H9 (cell line): ENCODE measurements at regions not wholly inside any gene's neighbourhood (a gene's known extent, or its start where the extent isn't known, plus 50 kb on each side); places are given as distances from the start of the nearest gene placed in this dataset.
"Not testable (repeated sequence)": the region's sequence is repeated elsewhere in the genome, so short reads cannot be mapped to it uniquely, and the experiment has no call there.

ENCODE experiments used
- DNase-seq: peaks from one replicate; pipeline ENCODE4 v3.0.0-alpha.2; 2017
- H2AFZ ChIP-seq: one replicate; pipeline ENCODE4 v1.6.1; 2013; ENCODE audit warnings: mild to moderate bottlenecking, low read length, control low read depth, moderate library complexity
- H2AK5ac ChIP-seq: 2 replicates; pipeline ENCODE4 v1.6.1; 2013; ENCODE audit warnings: low read length, control low read depth, mixed read lengths; ENCODE audit not compliant: insufficient read length
- H2BK120ac ChIP-seq: one replicate; pipeline ENCODE4 v1.6.1; 2013; ENCODE audit warnings: low read depth, mild to moderate bottlenecking, low read length, control low read depth, inconsistent platforms; ENCODE audit not compliant: poor library complexity, severe bottlenecking
- H2BK12ac ChIP-seq: 2 replicates; pipeline ENCODE4 v1.6.1; 2013; ENCODE audit warnings: low read length, control low read depth, mixed read lengths, low read depth; ENCODE audit not compliant: insufficient read length
- H2BK15ac ChIP-seq: 2 replicates; pipeline ENCODE4 v1.6.1; 2013; ENCODE audit warnings: low read depth, low read length, control low read depth
- H2BK20ac ChIP-seq: one replicate; pipeline ENCODE4 v1.6.1; 2013; ENCODE audit warnings: low read depth, mild to moderate bottlenecking, low read length, control low read depth, inconsistent platforms; ENCODE audit not compliant: poor library complexity, severe bottlenecking
- H2BK5ac ChIP-seq: 2 replicates; pipeline ENCODE4 v1.6.1; 2013; ENCODE audit warnings: low read length, control low read depth, mixed read lengths; ENCODE audit not compliant: insufficient read length
- H3K14ac ChIP-seq: 2 replicates; pipeline ENCODE4 v1.6.1; 2013; ENCODE audit warnings: low read length, control low read depth; ENCODE audit not compliant: insufficient read depth
- H3K18ac ChIP-seq: 2 replicates; pipeline ENCODE4 v1.6.1; 2013; ENCODE audit warnings: low read depth, mild to moderate bottlenecking, mixed read lengths, low read length, control low read depth; ENCODE audit not compliant: insufficient read length
- H3K23ac ChIP-seq: 2 replicates; pipeline ENCODE4 v1.6.1; 2013; ENCODE audit warnings: low read length, control low read depth, mixed read lengths, low read depth; ENCODE audit not compliant: insufficient read length
- H3K23me2 ChIP-seq: 2 replicates; pipeline ENCODE4 v1.6.1; 2013; ENCODE audit warnings: low read depth, mild to moderate bottlenecking, mixed read lengths, low read length, control low read depth; ENCODE audit not compliant: insufficient read length, poor library complexity, severe bottlenecking
- H3K27ac ChIP-seq: 2 replicates; pipeline ENCODE4 v1.5.1; 2013; ENCODE audit warnings: low read length, control low read depth, mixed read lengths, low read depth; ENCODE audit not compliant: insufficient read length
- H3K27me3 ChIP-seq: 2 replicates; pipeline ENCODE4 v1.6.1; 2013; ENCODE audit warnings: low read length, control low read depth, inconsistent platforms; ENCODE audit not compliant: insufficient read depth
- H3K4ac ChIP-seq: 2 replicates; pipeline ENCODE4 v1.6.1; 2013; ENCODE audit warnings: low read depth, mild to moderate bottlenecking, control low read depth, inconsistent platforms, low read length, moderate library complexity
- H3K4me1 ChIP-seq: 2 replicates; pipeline ENCODE4 v1.6.1; 2013; ENCODE audit warnings: low read length, control low read depth, inconsistent platforms; ENCODE audit not compliant: insufficient read depth
- H3K4me2 ChIP-seq: 2 replicates; pipeline ENCODE4 v1.6.1; 2013; ENCODE audit warnings: low read length, control low read depth, mixed read lengths; ENCODE audit not compliant: insufficient read length, insufficient read depth
- H3K56ac ChIP-seq: 2 replicates; pipeline ENCODE4 v1.6.1; 2013; ENCODE audit warnings: low read depth, mild to moderate bottlenecking, mixed read lengths, low read length, control low read depth; ENCODE audit not compliant: insufficient read length
- H3K79me1 ChIP-seq: 2 replicates; pipeline ENCODE4 v1.6.1; 2013; ENCODE audit warnings: low read depth, mild to moderate bottlenecking, moderate library complexity, low read length, control low read depth, inconsistent platforms; ENCODE audit not compliant: insufficient read depth, poor library complexity, severe bottlenecking
- H3K79me2 ChIP-seq: 2 replicates; pipeline ENCODE4 v1.6.1; 2013; ENCODE audit warnings: low read length, control low read depth, inconsistent platforms; ENCODE audit not compliant: insufficient read depth
- H3K9ac ChIP-seq: 2 replicates; pipeline ENCODE4 v1.6.1; 2013; ENCODE audit warnings: low read length, control low read depth, mixed read lengths; ENCODE audit not compliant: insufficient read length; ENCODE audit errors: extremely low read depth
- H3K9me3 ChIP-seq: one replicate; pipeline ENCODE4 v1.6.1; 2013; ENCODE audit warnings: low read depth, low read length, inconsistent platforms; ENCODE audit not compliant: control insufficient read depth
- H3T11ph ChIP-seq: one replicate; pipeline ENCODE4 v1.6.1; 2013; ENCODE audit warnings: mild to moderate bottlenecking, low read length, control low read depth, inconsistent platforms
- H4K20me1 ChIP-seq: one replicate; pipeline ENCODE4 v1.6.1; 2013; ENCODE audit not compliant: control insufficient read depth, insufficient read length, insufficient read depth
- H4K5ac ChIP-seq: 2 replicates; pipeline ENCODE4 v1.6.1; 2013; ENCODE audit warnings: low read depth, mild to moderate bottlenecking, mixed read lengths, low read length, control low read depth; ENCODE audit not compliant: insufficient read length
- H4K8ac ChIP-seq: replicated peaks from 2 replicates; pipeline ENCODE4 v1.6.1; 2013; ENCODE audit warnings: low read length, control low read depth, mixed read lengths, low read depth; ENCODE audit not compliant: insufficient read length
- H4K91ac ChIP-seq: 2 replicates; pipeline ENCODE4 v1.6.1; 2013; ENCODE audit warnings: low read depth, mild to moderate bottlenecking, moderate library complexity, mixed read lengths, low read length, control low read depth; ENCODE audit not compliant: insufficient read length
- H3K27ac Mint-ChIP-seq, 3 experiments: 2 replicates in 2 of 3; 3 replicates in 1 of 3; pipeline ENCODE4 v1.8.0; 2020 to 2021; ENCODE audit warnings: mixed read lengths in 3 of 3, mild to moderate bottlenecking in 1 of 3, moderate library complexity in 1 of 3
- H3K27me3 Mint-ChIP-seq: 2 replicates; pipeline ENCODE4 v1.8.0; 2021; ENCODE audit warnings: low read depth, mild to moderate bottlenecking, moderate library complexity, mixed read lengths
- H3K36me3 Mint-ChIP-seq, 3 experiments: 2 replicates in 2 of 3; 3 replicates in 1 of 3; pipeline ENCODE4 v1.8.0; 2020 to 2021; ENCODE audit warnings: low read depth in 3 of 3, mixed read lengths in 3 of 3; ENCODE audit not compliant: insufficient read depth in 1 of 3
- H3K4me1 Mint-ChIP-seq, 2 experiments: 2 replicates each; pipeline ENCODE4 v1.8.0; 2020; ENCODE audit warnings: mixed read lengths in 2 of 2
- H3K4me3 Mint-ChIP-seq, 2 experiments: 2 replicates in 1 of 2; 3 replicates in 1 of 2; pipeline ENCODE4 v1.8.0; 2020 to 2021; ENCODE audit warnings: mild to moderate bottlenecking in 2 of 2, mixed read lengths in 2 of 2, moderate library complexity in 1 of 2
- H3K9me3 Mint-ChIP-seq, 2 experiments: 2 replicates in 1 of 2; 3 replicates in 1 of 2; pipeline ENCODE4 v1.8.0; 2020; ENCODE audit warnings: mild to moderate bottlenecking in 2 of 2, mixed read lengths in 2 of 2, moderate library complexity in 1 of 2
- whole genome bisulfite sequencing: extraction: QIAGEN DNeasy Blood & Tissue Kit; methylation state at CpG from one replicate; pipeline ENCODE4 v1.1.7; 2013; ENCODE audit warnings: missing lambda C conversion rate, low lambda C conversion rate, mixed read lengths; ENCODE audit not compliant: insufficient read length; ENCODE audit errors: extremely low coverage; 5-methylcytosine and 5-hydroxymethylcytosine counted together
- TF ChIP-seq, protein P1 (sequence below): fragments of 200-600 bp; sonication (generic); conservative IDR thresholded peaks from 3 replicates; pipeline ENCODE4 v1.8.0; 2021; ENCODE audit warnings: antibody characterized with exemption, mild to moderate bottlenecking

DNA sequence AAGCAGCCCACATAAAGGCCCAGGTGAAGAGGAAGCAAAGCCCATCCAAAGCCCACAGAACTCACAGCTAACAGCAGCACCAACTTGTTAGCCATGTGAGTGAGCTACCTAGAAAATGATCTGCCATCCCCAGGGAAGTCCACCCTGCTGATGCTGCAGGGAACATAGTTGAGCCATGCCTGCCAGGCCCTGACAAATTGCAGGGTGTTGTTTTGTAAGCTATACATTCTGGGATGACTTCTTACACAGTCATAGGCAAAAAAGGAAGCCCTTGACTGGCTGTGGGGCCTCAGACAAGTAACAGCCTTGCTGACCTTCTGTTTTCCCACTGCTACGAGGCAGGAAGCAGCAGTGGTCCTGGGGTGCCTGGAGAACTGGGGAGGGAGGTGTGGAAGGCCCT, 262.7 kb downstream of the MATN1 start:
- Histone ChIP-seq H2AK5ac (no peak overlapping the region), H2BK120ac (no peak overlapping the region), H3K23ac (no peak overlapping the region), H3K79me1 (no peaks in the 10 kb centered on the region), H3K27ac (no peak overlapping the region), H3K23me2 (no peaks in the 10 kb centered on the region), H2BK12ac (no peak overlapping the region), H3K14ac (no peak overlapping the region), H3K4me2 (no peak overlapping the region), H4K20me1 (no peaks in the 10 kb centered on the region), H4K91ac (no peak overlapping the region), H3K27me3 (no peaks in the 10 kb centered on the region), H3K9ac (no peak overlapping the region), H3K4me1 (no peaks in the 10 kb centered on the region), H3K79me2 (no peaks in the 10 kb centered on the region), H2BK15ac (no peak overlapping the region), H3K18ac (no peak overlapping the region), H3K4ac (no peak overlapping the region), H2BK5ac (no peak overlapping the region), H3T11ph (no peak overlapping the region), H4K5ac (no peak overlapping the region), H3K9me3 (peaks cover 9% of the 10 kb centered on the region), H2AFZ (no peak overlapping the region), H4K8ac (no peak overlapping the region), H2BK20ac (no peak overlapping the region), H3K56ac (no peak overlapping the region)
- no CpG with 5 or more reads among the region's 1 CpG for WGBS
- peaks cover 18 to 27% of the 10 kb centered on the region in 2 experiments for H3K9me3 Mint-ChIP-seq
- DNase-seq: no peak
- no peaks in the 10 kb centered on the region; a peak in 1 of 7 replicates for H3K36me3 Mint-ChIP-seq
- no peak overlapping the region for H3K4me3 Mint-ChIP-seq
- H3K4me1 Mint-ChIP-seq: no peaks in the 10 kb centered on the region
- H3K27me3 Mint-ChIP-seq: peaks cover 22% of the 10 kb centered on the region
- TF ChIP-seq, protein P1, sequence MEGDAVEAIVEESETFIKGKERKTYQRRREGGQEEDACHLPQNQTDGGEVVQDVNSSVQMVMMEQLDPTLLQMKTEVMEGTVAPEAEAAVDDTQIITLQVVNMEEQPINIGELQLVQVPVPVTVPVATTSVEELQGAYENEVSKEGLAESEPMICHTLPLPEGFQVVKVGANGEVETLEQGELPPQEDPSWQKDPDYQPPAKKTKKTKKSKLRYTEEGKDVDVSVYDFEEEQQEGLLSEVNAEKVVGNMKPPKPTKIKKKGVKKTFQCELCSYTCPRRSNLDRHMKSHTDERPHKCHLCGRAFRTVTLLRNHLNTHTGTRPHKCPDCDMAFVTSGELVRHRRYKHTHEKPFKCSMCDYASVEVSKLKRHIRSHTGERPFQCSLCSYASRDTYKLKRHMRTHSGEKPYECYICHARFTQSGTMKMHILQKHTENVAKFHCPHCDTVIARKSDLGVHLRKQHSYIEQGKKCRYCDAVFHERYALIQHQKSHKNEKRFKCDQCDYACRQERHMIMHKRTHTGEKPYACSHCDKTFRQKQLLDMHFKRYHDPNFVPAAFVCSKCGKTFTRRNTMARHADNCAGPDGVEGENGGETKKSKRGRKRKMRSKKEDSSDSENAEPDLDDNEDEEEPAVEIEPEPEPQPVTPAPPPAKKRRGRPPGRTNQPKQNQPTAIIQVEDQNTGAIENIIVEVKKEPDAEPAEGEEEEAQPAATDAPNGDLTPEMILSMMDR: no peak
- peak overlapping the region in 1 of 3 experiments; percentile 13; a peak in 1 of 7 replicates for H3K27ac Mint-ChIP-seq

- not testable (repeated sequence) for H3K4me2 ChIP-seq, H3K4me3 Mint-ChIP-seq, H3K9ac ChIP-seq, H3T11ph ChIP-seq, H3K27ac Mint-ChIP-seq, H3K23me2 ChIP-seq, H4K91ac ChIP-seq, H2AK5ac ChIP-seq, H2BK120ac ChIP-seq, H3K27ac ChIP-seq, H2AFZ ChIP-seq, H2BK12ac ChIP-seq, H3K9me3 ChIP-seq, H3K79me1 ChIP-seq, DNase-seq, H3K18ac ChIP-seq, H3K14ac ChIP-seq, H3K4me1 Mint-ChIP-seq, H3K4me1 ChIP-seq, H3K79me2 ChIP-seq, H3K56ac ChIP-seq, H2BK15ac ChIP-seq, H3K23ac ChIP-seq, H3K27me3 ChIP-seq, H3K36me3 Mint-ChIP-seq, H4K5ac ChIP-seq, H4K20me1 ChIP-seq, H2BK20ac ChIP-seq, H2BK5ac ChIP-seq, H3K4ac ChIP-seq, H4K8ac ChIP-seq
- WGBS: no CpG with 5 or more reads among the region's 13 CpGs
- Mint-ChIP-seq H3K9me3 (peaks cover 18 to 27% of the 10 kb centered on the region in 2 experiments), H3K27me3 (peaks cover 34% of the 10 kb centered on the region)
These were observed 264.5 kb downstream of the MATN1 start for GRCh38 chr1:30458730-30459485.
